Inflammatory macrophage treated with lipopolysaccharide for 4 hours (primary cell): ENCODE measurements at regions not wholly inside any gene's neighbourhood (a gene's known extent, or its start where the extent isn't known, plus 50 kb on each side); places are given as distances from the start of the nearest gene placed in this dataset.
"Not testable (repeated sequence)": the region's sequence is repeated elsewhere in the genome, so short reads cannot be mapped to it uniquely, and the experiment has no call there.

Experiments
- DNase-seq: peaks from one replicate; pipeline ENCODE4 v3.0.0-alpha.2; 2020

DNA sequence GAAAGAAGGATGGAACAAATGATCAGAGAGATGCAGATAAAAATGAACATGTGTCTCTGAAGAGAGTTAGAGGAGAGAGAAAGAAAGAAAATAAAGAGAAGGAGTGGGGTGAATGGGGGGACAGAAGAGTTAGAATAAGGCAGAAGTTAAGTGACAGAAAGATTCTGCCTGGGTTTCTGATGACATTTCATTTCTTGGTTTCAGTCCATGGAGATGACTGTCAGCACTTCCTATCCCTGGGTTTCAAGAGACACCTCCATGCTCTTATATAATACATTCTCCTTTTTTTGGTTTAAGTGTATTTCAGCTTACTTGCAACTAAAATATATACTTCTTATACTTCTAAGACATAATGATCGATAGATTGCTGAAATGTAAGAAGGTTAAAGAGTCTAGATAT, 213.0 kb upstream of the IL12B start:
- DNase-seq = no peak

DNA sequence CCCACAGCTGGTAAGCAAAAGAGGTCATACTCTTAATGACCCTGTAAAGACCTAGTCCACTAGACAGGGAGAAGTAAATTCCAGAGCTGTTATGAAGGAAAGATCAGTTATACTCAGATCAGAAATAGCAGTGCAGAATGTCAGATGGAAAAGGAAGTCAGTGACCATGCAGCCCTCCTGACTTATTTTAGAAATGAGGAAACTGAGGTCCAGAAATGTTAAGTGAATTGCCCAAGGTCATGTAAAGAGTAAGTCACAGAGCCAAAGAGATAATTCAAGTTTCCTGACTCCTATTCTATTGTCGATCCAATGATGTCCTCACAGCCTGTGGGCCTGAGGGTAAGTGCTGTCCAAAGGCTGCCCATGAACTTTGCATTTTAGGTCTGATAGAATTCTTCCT, 214.9 kb upstream of the IL12B start:
- peak; percentile 34 for DNase-seq

DNA sequence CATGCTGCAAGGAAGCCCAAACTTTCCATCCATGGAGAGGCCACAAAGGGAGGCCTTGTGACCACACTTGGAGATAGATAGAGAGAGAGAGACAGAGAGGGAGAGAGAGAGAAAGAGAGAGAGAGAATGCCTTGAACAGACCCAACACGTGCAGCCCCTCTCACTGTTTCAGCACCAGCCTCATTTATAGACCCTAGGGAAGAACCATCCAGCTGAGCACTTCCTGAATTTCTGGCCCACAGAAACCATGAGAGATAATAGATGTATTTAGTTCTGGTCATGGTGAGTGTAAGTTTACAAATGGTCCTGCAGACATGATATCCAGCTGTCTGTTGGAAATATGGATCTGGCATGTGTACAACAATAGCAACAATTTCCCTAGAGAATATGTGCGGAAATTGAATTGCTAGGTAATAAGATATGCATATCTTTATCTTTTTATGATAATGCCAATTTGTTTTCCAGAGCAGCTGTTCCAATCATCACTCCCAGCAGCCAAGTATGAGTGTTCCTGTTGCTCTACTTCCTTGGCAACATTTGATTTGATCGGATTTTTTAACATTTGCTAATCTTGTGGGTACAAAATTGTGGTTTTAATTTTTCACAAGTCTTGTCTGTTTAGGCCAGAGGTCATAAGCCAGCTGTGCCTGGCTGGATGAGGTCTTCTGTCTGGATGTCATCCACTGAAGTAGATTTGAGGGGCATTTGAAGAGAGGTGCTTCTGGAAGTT, 217.3 kb upstream of the IL12B start:
- no peak for DNase-seq

DNA sequence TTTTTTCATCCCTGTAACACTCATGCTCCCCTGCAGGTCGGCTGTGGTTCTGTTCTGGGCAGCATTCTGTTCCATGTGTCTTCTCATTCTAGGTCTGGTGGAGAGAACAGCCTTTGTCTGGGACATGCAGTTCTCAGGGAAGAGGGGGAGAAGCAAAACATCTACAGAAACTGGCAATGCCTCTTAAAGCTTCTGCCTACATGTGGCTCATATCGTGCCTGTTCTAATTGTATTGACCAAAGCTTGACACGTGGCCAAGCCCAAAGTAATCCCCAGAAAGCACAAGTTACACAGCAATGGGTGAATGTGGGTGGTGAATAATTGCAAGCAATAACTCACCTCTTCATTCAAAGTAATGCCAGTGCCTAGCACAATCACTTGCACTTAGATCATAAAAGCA, 218.2 kb upstream of the IL12B start:
- DNase-seq = no peak

DNA sequence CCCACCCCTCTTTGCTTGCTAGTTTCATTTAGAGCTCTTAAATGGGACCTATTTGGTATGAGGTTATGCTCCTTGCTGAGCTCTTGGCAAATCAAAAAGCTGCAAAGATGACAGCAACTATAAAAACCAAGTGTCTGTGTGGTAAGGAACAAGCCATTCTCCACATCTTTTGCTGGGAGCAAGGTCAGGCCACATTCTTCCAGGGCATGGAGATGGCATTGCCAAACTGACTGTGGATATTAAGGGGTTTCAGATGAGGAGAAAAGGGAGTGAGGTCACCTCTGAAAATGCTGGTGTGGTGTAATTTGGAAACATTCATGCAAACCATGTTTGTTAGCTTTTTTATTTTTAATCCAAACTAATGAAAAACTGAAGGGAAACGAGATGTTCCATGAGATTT, 218.8 kb upstream of the IL12B start:
- DNase-seq = no peak

DNA sequence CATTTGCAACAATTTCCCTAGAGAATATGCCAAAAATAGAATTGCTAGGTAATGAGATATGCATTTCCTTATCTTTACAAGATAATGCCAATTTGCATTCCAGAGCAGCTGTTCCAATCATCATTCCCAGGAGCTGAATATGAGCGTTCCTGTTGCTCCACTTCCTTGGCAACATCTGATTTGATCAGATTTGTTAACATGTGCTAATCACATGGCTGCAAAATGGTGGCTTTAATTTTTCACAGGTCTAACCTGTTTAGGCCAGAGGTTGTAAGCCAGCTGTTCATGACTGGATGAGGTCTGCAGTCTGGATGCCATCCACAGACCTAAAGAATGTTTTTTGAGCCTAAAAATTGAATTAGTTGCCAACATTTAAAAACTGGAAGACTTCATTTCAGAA, 220.7 kb upstream of the IL12B start:
- no peak for DNase-seq

DNA sequence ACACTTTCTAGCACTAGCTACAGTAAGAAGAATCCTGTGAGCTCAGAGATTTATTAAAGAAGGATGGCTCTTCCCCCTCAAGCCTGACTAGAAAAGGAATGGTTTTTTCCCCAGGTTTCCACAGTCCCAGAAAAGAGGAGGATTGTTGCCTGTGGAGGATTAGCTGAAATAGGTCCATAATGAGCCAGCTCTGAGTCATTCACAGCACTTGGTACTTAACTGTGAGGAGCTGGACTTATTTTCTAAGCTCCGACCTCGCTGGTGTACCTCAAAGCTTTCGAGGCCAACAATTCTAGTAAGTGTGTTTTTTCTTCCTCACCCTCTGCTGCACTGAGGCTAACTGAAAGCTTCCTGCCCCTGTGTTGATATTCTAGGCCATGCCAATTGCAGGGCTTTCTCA, 222.5 kb upstream of the IL12B start:
- DNase-seq = no peak

DNA sequence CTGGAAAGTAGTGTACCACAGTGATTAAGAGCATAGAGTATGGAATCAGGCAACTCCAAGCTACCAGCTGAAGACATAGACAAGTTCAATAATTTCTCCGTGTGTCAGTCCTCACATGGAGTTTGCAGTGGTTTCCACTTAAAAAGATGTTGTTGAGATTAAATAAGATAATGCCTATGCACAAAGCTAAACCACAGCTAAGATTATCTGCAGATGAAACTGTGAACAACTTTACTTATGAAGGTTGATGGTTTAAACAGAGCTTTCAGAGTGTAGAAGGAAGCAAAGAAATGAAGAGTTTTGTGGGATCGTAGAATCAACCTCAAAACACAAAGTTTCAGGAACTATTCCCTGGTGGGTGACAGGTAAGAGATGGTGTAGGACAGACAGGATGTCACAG, 223.5 kb upstream of the IL12B start:
- no peak for DNase-seq

DNA sequence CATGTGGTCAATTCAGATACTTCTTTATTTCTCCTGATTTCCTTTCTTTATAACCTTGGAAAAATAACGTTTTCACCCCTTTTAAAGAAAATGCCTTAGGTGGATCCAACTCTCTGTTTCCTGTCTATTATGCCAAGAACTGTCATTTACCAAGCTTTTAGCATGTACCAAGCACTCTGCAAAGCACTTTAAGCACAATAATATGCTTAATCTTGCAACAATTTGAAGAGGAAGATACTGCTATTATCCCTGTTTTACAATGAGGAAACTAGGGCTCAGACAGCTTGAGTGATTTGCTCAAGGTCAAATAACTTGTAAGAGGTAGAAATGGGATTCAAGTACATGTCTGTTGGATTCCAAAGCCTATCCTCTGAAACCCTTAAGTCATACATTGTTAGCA, 224.8 kb upstream of the IL12B start:
- DNase-seq = no peak

DNA sequence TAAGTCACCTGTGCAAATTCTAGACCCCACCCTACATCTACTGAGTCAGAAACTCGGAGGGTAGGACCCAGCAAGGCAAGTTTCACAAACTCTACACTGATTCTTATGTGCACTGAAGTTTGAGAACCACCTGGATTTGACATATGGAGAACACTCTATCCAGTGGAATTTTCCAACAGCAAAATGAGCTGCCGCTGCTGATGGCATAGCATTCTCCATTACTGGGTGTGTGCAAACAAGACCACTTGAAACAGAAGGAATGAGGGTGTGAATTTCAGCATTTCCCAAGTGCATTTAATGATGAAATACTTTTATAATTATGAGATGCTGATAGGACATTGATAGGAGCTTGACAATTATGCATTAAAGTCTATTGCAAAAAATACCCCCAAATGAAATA, 229.1 kb upstream of the IL12B start:
- no peak for DNase-seq

DNA sequence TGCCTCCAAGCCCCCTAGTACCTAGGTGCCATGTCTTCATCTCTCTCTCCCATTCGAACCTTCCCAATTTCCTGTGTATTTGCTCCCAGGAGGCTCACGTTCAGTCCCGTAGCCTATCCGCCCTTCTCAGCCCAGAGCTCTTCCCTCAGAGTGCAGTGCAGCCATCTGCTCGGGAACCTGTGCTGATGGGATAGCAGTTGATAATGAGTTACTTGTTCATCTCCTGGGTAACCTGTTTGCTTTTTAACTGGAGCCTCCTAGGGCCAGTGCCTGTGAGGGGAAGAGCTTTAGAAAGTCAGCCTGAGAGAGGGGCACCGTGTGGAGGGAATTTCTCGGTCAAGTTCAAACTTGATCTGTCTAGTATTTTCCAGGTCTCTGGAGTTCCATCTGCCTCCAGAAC, 229.8 kb upstream of the IL12B start:
- no peak for DNase-seq

DNA sequence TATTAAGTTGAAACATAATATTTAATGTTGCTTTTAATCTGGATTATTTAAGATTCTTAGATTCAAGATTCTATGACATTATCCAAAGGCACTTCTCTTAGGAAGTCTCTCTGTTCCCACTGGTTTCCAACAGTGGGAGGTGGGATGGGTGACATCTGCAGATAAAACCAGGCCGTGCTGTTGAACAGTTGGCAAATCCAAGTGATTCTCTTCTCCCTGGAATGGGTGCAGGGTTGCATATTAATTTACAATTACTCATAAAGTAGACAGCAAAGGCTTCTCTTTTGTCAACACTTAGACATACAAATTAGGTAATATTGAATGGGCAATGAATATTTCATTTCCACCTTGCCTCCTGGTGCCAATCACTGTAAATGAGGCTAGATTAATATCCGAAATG, 233.7 kb upstream of the IL12B start:
- DNase-seq = no peak

DNA sequence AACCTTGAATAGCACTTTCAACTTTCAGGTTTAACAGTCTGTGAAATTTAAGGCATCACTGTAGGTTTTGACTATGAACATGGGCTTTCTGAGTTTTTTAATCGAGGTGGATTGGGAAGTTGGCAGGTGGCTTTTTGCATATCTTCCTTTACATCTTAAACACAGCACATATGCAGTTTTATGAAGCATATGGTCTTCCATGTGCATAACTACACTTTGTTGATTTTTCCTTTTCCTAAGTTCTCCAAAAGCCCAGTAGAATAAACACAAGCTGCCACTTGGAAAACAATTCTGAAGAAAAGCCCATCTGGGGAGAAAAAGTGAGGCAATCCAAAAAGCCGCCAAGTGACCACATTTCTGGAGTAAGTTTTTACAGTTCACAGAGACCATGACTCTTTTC, 236.5 kb upstream of the IL12B start:
- no peak for DNase-seq

DNA sequence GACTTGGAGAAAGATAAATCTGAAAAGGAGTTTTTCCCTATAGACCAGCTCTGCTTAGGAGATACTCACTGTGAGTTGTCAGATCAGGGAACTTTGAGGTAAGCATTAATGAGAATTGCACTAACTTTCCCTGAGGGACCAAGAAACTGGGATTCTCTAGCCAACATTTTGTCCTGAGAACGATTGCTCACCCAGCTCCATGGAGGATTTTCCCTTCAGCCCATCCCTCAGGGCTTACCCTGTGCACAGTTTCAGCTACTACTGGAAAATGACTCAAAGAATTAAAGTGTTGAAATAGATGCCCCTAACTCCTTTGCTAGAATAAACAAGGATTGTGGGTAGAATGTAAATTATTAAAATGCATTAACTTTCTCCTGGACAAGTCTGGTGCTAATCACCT, 237.2 kb upstream of the IL12B start:
- DNase-seq = no peak

DNA sequence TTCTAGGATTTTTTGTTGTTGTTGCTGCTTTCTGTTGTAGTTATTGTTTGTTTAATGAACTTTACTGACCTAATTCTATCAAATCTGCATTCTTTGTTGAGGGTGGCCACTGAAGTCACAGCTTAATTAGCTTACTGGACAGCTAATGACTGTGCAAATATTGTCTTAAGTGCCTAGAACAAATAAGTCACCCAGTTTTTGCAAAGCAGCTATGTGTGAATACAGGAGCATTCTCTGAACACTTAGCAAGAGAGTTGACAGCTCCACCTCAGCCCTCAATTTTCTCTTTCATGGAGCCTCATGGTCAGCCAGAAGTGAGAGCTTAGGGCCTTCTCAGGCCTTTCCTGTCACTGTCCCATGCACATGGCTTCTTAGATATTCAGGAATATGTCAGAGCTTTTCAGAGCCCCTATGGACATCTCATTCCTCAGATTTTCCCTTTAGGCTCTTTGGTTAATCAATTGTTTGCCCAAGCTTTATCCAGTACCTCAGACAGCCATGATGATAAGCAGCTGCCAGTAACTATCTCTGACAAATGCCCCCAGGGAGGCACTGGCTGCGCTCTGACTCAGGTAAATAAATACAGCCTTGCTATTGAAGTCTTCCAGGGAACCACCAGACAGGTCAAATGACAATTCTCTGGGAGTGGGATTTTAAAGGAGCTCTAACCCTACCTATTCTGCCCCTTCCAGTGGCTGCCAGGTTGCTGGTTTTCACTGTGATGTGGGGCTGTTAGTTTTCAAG, 241.4 kb upstream of the IL12B start:
- no peak for DNase-seq

DNA sequence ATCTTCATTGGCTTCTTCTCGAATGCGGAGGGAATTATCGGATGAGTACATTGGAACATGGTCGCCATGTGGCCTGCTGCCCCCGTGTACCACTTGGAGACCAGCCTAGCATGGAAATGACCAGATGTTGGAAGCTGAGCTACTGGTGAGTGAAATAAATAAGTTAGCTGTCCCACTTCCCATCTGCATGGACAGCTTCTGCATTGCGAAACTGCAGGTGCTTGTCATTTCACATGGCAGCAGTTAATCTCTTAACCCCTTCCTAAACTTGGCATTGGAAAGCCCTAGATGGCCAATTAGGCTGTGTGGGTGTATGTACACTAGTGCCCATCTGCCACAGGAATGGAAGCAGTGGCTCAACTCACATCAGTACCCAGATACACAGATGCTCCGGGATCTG, 246.6 kb upstream of the IL12B start:
- no peak for DNase-seq

DNA sequence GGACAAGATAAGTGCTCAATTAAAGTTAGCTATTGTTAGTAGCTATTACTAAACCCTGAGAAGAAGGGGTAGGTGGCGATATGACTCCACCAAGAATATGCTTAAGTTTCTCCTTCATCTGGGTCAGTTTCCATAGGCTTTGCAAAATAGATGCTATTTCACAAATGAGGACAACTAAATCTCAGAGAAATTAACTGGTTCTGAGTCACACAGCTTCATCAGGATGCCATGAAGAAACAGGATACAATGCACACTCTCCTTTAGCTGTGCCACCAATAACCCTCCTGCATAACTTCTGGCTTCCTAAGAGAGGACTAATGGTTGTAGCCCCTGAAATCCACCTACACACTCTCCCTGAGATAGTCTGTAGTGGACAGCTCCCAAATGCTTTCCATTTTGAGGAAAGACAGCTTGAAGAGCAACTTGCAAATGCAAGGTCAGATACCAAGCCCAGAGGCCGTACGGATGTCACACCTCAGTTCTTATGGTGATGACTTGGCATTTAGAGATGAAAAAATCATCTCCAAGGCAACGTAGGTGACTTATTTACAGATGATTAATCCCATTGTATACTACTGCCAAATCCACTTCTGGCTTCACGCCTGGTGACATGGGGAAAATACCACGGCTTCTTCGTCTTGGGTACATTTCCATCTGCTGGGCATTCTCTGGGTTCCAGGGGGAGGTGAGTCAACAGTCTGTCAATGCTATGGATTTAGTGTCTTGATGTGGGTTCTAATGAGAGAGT, 251.4 kb upstream of the IL12B start:
- DNase-seq = peak; percentile 12

DNA sequence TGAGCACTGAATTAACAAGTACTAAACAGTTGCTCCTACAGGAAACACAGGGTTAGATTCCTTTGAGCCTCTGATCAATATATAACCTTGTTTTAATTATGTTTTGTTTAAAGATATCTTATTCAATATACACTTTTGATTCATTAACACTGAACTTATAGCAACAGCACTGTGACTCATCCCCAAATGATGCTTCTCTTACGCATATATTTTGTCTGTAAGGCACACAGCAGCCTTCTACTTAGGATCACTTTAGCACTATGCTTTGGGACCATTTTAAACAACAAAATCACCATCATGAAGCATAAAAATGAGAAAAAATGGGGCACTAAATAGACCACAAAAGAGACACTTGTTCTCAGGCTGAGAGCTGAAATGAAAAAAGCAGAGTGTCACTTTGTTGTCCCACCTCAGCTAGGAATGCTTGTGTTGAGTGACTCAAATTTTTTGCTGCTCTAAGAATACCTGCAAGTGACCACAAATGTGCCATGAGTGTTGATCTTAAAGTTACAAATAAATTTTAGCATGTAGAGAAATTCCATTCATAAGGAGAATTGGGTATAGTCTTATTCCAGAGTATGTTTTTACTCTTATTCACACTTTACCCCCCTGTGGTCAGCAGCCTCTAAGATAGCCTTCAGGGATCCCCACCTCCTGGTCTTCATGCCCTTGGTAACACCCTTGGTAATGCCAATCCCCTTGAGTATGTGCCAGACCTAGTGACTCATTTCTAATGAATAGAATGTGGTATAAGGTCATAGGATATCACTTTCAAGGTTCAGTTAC, 252.7 kb upstream of the IL12B start:
- DNase-seq = no peak

DNA sequence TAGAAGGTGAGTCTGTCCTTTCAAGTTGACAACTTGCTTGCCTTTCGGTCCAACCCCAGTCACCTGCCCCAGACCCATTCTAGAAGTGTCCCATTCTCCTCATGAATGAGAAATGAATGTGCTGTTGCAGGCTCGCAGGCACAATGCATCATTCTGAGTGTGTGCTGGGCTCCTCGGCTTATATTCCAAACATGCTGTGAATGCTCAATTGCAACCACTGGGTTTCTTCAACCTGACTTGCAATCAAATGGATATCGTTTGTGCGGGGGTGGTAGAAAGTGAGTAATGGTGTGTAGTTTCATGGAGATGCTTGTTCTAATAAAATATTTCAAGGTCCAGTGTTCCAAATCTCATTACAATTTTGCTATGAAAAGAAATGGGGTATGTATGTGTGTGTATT, 256.6 kb upstream of the IL12B start:
- no peak for DNase-seq

DNA sequence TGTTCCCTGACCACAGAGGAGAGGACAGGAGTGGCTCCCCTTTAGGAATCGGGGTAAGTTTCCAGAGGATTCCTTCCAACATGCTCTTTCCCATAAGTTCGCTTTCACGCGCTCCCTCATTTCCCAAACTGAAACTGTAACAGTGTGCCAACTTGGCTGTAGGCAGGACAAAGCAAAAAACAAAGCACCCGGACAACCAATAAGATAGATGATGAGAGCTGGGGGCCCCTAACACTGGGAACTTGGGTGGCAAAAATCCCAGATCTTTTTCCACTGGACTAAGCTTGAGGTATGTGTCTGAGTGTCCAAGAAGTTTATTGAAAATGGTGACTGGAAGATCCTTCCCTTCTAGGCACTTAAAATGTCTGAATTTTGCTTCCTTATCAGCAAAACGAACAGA, 258.7 kb upstream of the IL12B start:
- DNase-seq = no peak

DNA sequence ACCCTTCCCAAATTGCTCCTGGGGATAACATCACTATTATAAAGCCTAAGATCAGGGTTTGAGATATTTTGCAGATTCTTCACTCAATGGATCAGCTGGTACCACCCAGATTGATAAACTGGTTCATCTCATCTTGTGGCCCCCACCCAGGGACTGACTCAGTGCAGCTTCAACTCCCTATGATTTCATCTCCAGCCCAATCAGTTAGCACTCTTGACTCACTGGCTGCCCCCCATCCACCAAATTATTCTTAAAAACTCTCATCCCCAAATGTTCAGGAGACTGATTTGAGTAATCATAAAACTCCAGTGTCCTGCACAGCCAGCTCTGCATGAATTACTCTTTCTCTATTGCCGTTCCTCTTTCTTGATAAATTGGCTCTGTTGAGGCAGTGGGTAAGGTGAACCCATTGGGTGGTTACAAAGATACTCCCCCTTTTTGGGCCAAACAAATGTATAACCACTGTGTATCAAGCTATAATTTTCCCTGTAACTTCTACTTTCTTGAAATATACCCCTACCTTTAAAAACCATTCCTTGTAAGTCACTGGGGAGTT, 263.3 kb upstream of the IL12B start:
- DNase-seq = no peak

DNA sequence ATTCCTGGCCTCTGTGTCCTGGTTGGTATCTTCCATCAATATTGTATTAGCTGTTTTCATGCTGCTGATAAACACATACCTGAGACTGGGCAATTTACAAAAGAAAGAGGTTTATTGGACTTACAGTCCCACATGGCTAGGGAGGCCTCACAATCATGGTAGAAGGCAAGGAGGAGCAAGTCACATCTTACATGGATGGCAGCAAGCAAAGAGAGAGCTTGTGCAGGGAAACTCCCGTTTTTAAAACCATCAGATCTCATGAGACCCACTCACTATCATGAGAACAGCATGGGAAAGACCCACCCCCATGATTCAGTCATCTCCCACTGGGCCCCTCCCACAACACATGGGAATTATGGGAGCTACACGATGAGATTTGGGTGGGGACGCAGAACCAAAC, 265.3 kb upstream of the IL12B start:
- not testable (repeated sequence) for DNase-seq

DNA sequence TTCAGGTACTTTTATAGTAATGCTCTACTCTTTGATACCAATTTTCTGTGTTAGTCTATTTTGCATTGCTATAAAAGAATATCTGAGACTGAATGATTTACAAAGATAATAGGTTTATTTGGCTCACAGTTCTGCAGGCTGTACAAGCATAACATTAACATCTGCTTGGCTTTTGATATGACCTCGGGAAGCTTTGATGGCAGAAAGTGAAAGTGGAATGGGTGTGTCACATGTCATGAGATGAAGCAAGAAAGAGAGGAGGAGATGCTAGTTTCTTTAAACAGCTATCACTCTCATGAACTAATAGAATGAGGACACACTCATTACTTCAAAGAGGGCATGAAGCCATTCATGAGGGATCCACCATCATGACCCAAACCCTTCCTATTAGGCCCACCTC, 270.9 kb upstream of the IL12B start:
- peak; percentile 74 for DNase-seq
